ENCODE measurements at regions not wholly inside any gene's neighbourhood (a gene's known extent, or its start where the extent isn't known, plus 50 kb on each side); places are given as distances from the start of the nearest gene placed in this dataset.

GRCh38 chr18:60279391-60279790 lies 93.2 kb downstream of the MC4R start:
- TF ChIP-seq CTCF (IDR thresholded peaks at IDR 0.05; ENCODE audit: insufficient read depth, low read length) = no peak
- TF ChIP-seq POLR2AphosphoS5 (IDR thresholded peaks at IDR 0.05; ENCODE audit: low read depth) = no peak
- no peak for TF ChIP-seq GABPA (IDR thresholded peaks at IDR 0.05; ENCODE audit: low read depth)
- no peak for TF ChIP-seq REST (IDR thresholded peaks at IDR 0.05; ENCODE audit: insufficient replicate concordance, low read depth)
- no peak for TF ChIP-seq SPI1 (IDR thresholded peaks at IDR 0.05; ENCODE audit: borderline replicate concordance, low read depth)

All from HL-60 (cell line).